HG03378 (cell line): ENCODE measurements at regions not wholly inside any gene's neighbourhood (a gene's known extent, or its start where the extent isn't known, plus 50 kb on each side); places are given as distances from the start of the nearest gene placed in this dataset.
"Not testable (repeated sequence)": the region's sequence is repeated elsewhere in the genome, so short reads cannot be mapped to it uniquely, and the experiment has no call there.

Source experiments
- ATAC-seq: cut with Tn5 transposase; IDR thresholded peaks from one replicate; pipeline ENCODE4 v1.9.1; 2021; ENCODE audit warnings: mild to moderate bottlenecking, moderate library complexity; ENCODE audit not compliant: unreplicated experiment

- ATAC-seq: no peak
Measured at GRCh38 chr16:46519063-46519462, 102.1 kb downstream of the SHCBP1 start.

GRCh38 chr16:46496701-46497100 is 124.5 kb downstream of the SHCBP1 start:
- ATAC-seq: no peak

GRCh38 chr16:46482895-46483294 is 138.3 kb downstream of the SHCBP1 start:
- ATAC-seq: no peak

GRCh38 chr16:46466239-46466638 is 154.9 kb downstream of the SHCBP1 start:
- ATAC-seq: no peak

GRCh38 chr16:46454801-46455200 is 166.4 kb downstream of the SHCBP1 start:
- not testable (repeated sequence) for ATAC-seq

- ATAC-seq: no peak
Measured at GRCh38 chr16:46428108-46429061, 192.8 kb downstream of the SHCBP1 start.

GRCh38 chr16:46427340-46428107 is 193.7 kb downstream of the SHCBP1 start:
- ATAC-seq: no peak

- no peak for ATAC-seq
Measured at GRCh38 chr16:46426336-46426735, 194.8 kb downstream of the SHCBP1 start.

GRCh38 chr16:46404028-46404427 is 217.2 kb downstream of the SHCBP1 start:
- ATAC-seq: no peak

GRCh38 chr16:46398559-46398958 is 222.6 kb downstream of the SHCBP1 start:
- not testable (repeated sequence) for ATAC-seq

- ATAC-seq: not testable (repeated sequence)
Measured at GRCh38 chr16:46396883-46397270, 224.3 kb downstream of the SHCBP1 start.

- not testable (repeated sequence) for ATAC-seq
Measured at GRCh38 chr16:46396131-46396882, 224.9 kb downstream of the SHCBP1 start.

GRCh38 chr16:46395391-46395921 is 225.7 kb downstream of the SHCBP1 start:
- ATAC-seq: not testable (repeated sequence)

GRCh38 chr16:46394963-46395362 is 226.2 kb downstream of the SHCBP1 start:
- ATAC-seq: not testable (repeated sequence)

- ATAC-seq: not testable (repeated sequence)
Measured at GRCh38 chr16:46394149-46394548, 227.0 kb downstream of the SHCBP1 start.

GRCh38 chr16:46392930-46393722 is 228.1 kb downstream of the SHCBP1 start:
- not testable (repeated sequence) for ATAC-seq

GRCh38 chr16:46390660-46391462 is 230.3 kb downstream of the SHCBP1 start:
- ATAC-seq: not testable (repeated sequence)

- ATAC-seq: not testable (repeated sequence)
Measured at GRCh38 chr16:46389561-46390041, 231.6 kb downstream of the SHCBP1 start.

GRCh38 chr16:46388939-46389491 is 232.2 kb downstream of the SHCBP1 start:
- not testable (repeated sequence) for ATAC-seq
